Stimulated activated naive B cell treated with anti-CD40 and anti-IgM and Interleukin-4, amounts not matched to agents 10 μg/mL and 1 μg/mL and 100 μg/mL, for 72 hours (primary cell): ENCODE measurements at regions not wholly inside any gene's neighbourhood (a gene's known extent, or its start where the extent isn't known, plus 50 kb on each side); places are given as distances from the start of the nearest gene placed in this dataset.

Experiments used
- ATAC-seq, 2 donors: fragments of 150-1000 bp; cut with Tn5 transposase; replicated peaks; 2 replicates each; pipeline ENCODE4 v1.10.0; 2021; ENCODE audit warnings: moderate library complexity in 1 of 2
- DNase-seq: peaks from one replicate; pipeline ENCODE4 v3.0.0; 2021
- H3K27ac Mint-ChIP-seq: one replicate; pipeline ENCODE4 v1.8.0; 2022; ENCODE audit warnings: mild to moderate bottlenecking, mixed read lengths
- H3K27me3 Mint-ChIP-seq, 2 donors: one replicate each; pipeline ENCODE4 v1.8.0; 2022; ENCODE audit warnings: mixed read lengths in 2 of 2
- H3K36me3 Mint-ChIP-seq, 2 donors: one replicate each; pipeline ENCODE4 v1.8.0; 2022; ENCODE audit warnings: mixed read lengths in 2 of 2, mild to moderate bottlenecking in 1 of 2
- H3K4me1 Mint-ChIP-seq, 2 donors: one replicate each; pipeline ENCODE4 v1.8.0; 2022; ENCODE audit warnings: mixed read lengths in 2 of 2, mild to moderate bottlenecking in 1 of 2
- H3K4me3 Mint-ChIP-seq, 2 donors: one replicate each; pipeline ENCODE4 v1.8.0; 2022; ENCODE audit warnings: mild to moderate bottlenecking in 2 of 2, mixed read lengths in 2 of 2, moderate library complexity in 1 of 2
- H3K9me3 Mint-ChIP-seq, 2 donors: one replicate each; pipeline ENCODE4 v1.8.0; 2022; ENCODE audit warnings: mixed read lengths in 2 of 2, mild to moderate bottlenecking in 1 of 2

DNA sequence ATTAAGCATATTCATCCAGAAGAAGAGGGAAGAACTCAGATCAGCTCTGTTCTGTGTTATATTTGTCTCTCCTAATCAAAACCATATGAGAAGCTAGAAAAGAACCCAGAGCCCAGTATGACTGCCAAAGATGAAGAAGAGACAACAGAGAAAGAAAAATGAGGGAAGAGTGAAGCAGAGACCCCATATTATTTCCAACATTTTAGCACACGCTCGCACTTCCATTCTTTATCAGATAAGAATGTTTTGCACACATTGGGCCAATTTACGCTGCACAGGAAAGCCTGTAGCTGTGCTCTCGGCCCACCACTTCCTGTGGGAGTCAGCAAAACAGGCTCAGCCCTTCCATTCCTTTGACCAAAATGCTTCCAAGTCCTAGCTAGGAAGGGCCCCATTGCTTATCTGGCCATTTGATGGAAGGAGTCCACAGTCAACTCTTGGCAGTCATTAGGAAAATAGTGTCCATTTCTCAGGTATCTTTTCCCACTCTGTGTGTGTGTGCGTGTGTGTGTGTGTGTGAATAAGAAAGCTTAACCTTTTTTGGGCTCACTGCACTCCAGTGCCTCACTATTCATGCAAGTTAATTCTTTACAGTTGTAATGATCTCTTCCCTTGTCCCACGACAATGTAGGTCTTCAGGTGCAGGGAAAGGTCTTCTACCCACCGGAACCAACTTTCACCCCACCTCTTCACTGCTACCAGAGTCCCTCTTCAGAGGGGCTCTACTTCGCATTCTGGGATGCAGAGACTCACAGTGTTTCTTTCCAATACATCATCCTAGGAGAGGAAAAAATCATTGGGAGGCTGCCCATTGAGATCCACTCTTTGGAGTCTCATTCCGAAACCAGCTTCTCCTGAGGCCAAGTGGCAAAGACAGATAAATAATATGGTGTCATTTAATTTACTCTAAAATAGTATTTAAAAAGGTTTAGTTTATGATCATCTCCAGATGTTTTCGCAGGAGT is 237.5 kb downstream of the COG6 start:
- no peaks in the 10 kb centered on the region for H3K9me3 Mint-ChIP-seq
- H3K27ac Mint-ChIP-seq: no peak overlapping the region
- H3K4me1 Mint-ChIP-seq: peaks cover 7% of the 10 kb centered on the region in 2 donors
- H3K36me3 Mint-ChIP-seq: no peaks in the 10 kb centered on the region
- ATAC-seq (no peak), DNase-seq (no peak)
- peaks cover 7 to 14% of the 10 kb centered on the region in 2 donors for H3K27me3 Mint-ChIP-seq
- H3K4me3 Mint-ChIP-seq: no peak overlapping the region

DNA sequence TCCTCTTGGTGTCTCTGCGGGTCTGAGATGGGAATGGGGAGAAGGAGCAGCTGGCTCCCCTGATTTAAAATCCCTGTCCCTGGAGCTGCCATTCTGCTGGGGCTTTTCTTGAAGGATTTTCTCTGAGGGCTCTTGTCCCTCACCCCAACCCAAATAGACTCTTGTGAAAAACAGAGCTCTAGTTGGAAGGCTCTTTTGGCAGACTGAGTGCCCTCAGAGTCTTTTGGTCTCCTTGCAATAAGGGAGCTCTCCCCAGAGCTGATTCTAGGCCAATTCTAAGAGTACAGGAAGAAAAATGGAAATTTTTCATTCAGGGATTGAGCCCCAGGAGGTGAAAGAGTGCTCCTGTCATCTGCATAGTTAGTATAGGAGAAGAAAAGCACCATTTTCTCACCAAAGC is 238.3 kb downstream of the COG6 start:
- ATAC-seq (no peak), DNase-seq (no peak)
- Mint-ChIP-seq H3K9me3 (no peaks in the 10 kb centered on the region), H3K36me3 (no peaks in the 10 kb centered on the region), H3K4me3 (no peak overlapping the region), H3K27me3 (peaks cover 0 to 14% of the 10 kb centered on the region in 2 donors), H3K27ac (no peak overlapping the region), H3K4me1 (peaks cover 7% of the 10 kb centered on the region in 2 donors)

DNA sequence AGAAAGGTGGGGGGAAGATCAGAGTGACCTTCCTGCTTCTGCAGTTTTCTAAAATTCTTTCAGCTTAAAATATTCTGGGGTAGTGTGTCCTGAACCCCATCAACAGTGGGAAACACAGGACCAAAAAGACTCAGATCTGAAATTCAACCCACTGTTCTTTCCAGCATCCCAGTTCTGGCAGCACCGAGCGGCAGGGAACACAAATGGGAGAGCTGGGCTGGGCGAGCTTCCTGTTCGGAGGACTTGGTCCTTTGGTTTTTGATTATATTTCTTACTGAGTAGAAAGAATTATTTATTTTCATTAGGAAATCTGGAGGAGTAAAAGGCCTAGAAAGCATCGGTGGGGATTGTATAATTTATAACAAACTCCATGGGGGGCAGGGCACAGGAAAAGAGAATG is 239.1 kb downstream of the COG6 start:
- no peak overlapping the region for H3K4me3 Mint-ChIP-seq
- H3K4me1 Mint-ChIP-seq: peaks cover 7% of the 10 kb centered on the region in 2 donors
- DNase-seq (no peak), ATAC-seq (no peak)
- H3K27me3 Mint-ChIP-seq: peaks cover 0 to 14% of the 10 kb centered on the region in 2 donors
- no peaks in the 10 kb centered on the region for H3K36me3 Mint-ChIP-seq
- H3K27ac Mint-ChIP-seq: no peak overlapping the region
- H3K9me3 Mint-ChIP-seq: no peaks in the 10 kb centered on the region

DNA sequence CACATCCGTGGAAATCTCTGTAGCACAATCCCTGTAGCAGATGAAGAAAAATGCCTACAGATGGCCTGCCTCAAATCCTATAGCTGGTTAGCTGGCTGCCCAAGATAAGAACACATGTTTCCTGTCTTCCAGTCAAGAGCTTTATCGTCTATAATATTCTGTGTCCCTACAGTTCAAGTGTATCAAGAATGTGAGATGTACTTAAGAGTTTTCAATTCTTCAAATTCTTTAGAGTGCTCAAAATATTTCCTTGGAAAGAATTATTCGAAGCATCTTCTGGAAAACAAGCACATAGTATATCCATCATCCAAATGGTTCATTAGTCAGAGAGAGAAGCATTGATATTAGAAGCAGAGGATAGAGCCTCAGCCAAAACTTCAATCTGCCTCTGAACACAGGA is 239.8 kb downstream of the COG6 start:
- Mint-ChIP-seq H3K27me3 (peaks cover 0 to 14% of the 10 kb centered on the region in 2 donors), H3K36me3 (no peaks in the 10 kb centered on the region), H3K27ac (no peak overlapping the region), H3K4me1 (peaks cover 7% of the 10 kb centered on the region in 2 donors), H3K4me3 (no peak overlapping the region), H3K9me3 (no peaks in the 10 kb centered on the region)
- no peak for ATAC-seq
- no peak for DNase-seq

DNA sequence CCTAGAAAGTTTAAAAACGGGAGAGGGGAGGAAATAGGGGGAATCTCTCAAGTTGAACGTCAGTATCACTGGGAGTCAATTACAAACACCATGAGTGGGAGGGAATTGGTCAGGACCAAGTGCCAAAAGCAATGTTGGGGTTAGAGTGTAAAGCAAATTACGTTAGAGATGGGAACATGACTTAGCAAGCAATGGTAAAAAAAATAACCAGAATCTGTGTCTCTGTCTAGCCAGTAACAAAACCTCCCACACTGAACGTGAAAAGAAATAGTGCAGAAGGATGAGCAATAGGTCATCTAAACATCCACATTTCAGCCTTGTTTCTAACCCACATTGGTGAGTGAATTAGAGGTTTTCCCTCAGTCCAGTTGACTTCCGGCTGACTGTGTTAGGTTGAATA is 242.2 kb downstream of the COG6 start:
- Mint-ChIP-seq H3K27me3 (peaks cover 0 to 12% of the 10 kb centered on the region in 2 donors), H3K27ac (no peak overlapping the region), H3K4me1 (peaks cover 5% of the 10 kb centered on the region in 2 donors), H3K4me3 (no peak overlapping the region), H3K9me3 (no peaks in the 10 kb centered on the region), H3K36me3 (no peaks in the 10 kb centered on the region)
- ATAC-seq (no peak), DNase-seq (no peak)

DNA sequence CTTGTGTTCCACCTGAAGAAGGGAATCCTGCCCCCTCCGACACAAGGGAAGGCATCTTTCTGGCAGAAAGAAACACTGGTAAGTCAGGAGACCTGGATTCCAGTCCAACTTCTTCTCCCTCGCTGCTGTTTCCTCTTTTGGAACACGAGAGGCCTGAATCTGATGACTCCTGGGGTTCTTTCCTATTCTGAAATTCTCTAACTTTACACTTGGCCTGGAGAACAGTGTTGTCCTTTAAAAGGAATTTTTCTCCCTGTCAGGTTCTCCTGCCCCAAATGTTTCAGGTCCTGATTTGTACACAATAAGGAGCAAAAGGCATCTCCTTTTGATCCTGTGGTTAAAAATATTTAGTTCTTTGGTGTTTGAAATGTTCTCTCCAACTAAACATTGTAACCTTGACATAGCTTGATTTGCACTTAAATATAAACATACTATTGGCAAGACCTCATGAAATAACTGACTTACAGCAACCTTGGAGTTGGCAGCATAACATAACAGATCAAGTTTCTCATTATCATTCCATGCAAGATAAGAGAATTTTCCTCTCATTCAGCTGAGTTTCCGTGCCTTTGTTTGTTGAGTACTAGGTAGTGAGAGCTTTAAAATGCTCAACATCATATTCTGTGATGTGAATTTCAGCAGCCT is 244.8 kb downstream of the COG6 start:
- H3K4me1 Mint-ChIP-seq: no peaks in the 10 kb centered on the region
- H3K9me3 Mint-ChIP-seq: peaks cover 0 to under 1% of the 10 kb centered on the region in 2 donors
- no peak for DNase-seq
- H3K36me3 Mint-ChIP-seq: no peaks in the 10 kb centered on the region
- no peak overlapping the region for H3K4me3 Mint-ChIP-seq
- no peak for ATAC-seq
- no peaks in the 10 kb centered on the region for H3K27me3 Mint-ChIP-seq
- no peak overlapping the region for H3K27ac Mint-ChIP-seq

DNA sequence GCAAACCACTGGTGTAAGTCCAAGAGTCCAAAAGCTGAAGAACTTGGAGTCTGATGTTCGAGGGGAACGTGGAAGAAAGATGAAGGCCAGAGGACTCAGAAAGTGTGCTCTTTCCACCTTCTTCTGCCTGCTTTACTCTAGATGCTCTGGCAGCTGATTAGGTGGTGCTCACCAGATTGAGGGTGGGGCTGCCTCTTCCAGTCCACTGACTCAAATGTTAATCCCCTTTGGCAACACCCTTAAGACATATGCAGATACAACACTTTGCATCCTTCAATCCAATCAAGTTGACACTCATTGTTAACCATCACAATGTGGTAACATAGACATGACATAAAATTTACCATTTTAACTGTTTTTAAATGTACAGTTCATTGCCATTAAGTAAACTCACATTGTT is 249.5 kb downstream of the COG6 start:
- no peaks in the 10 kb centered on the region for H3K36me3 Mint-ChIP-seq
- ATAC-seq: no peak
- H3K4me3 Mint-ChIP-seq: no peak overlapping the region
- no peak for DNase-seq
- no peak overlapping the region for H3K27ac Mint-ChIP-seq
- no peaks in the 10 kb centered on the region for H3K27me3 Mint-ChIP-seq
- H3K9me3 Mint-ChIP-seq: peaks cover 0 to 5% of the 10 kb centered on the region in 2 donors
- peaks cover 2% of the 10 kb centered on the region in 2 donors for H3K4me1 Mint-ChIP-seq

DNA sequence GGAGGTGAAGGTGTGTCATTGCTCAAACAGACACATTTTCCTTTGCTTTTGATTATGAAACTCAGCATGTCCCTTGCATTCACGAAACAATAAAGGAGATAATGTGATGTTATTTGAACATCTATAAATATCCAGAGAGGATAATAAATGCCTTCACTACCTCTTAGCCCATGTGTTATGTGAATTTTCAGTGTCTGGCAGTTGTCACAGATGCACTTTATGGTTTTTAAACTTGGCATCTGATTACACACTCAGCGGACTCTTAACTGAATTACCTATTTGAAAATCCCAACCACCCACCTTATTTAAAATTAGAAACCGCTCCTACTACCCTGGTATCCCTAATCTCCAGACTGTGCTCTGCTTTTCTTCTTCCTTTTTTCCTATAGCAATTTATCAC is 254.2 kb downstream of the COG6 start:
- DNase-seq (no peak), ATAC-seq (no peak)
- Mint-ChIP-seq H3K4me1 (peaks cover 12% of the 10 kb centered on the region in 2 donors), H3K4me3 (no peak overlapping the region), H3K9me3 (peaks cover 0 to 5% of the 10 kb centered on the region in 2 donors), H3K36me3 (no peaks in the 10 kb centered on the region), H3K27ac (no peak overlapping the region), H3K27me3 (peaks cover 5 to 9% of the 10 kb centered on the region in 2 donors)

DNA sequence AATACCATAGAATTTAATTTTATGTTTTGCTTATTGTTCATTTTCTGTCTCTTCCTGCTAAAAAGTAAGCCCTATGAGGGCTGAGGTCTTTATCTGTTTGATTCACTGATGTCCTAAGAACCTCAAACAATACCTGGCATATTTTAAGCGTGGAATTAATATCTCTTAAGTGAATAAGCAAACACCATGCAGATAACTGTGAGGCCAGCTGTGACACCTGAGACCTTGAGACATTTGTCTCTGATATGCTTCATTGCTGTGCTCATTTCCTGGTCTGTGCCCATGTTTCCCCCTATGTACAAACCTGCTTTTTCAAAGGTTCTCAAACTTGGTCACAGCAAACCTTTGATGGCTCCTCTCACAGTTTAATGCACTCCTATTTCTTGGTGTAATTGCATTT is 254.6 kb downstream of the COG6 start:
- Mint-ChIP-seq H3K4me1 (peaks cover 12% of the 10 kb centered on the region in 2 donors), H3K9me3 (peaks cover 0 to 5% of the 10 kb centered on the region in 2 donors), H3K36me3 (no peaks in the 10 kb centered on the region), H3K27ac (no peak overlapping the region), H3K27me3 (peaks cover 5 to 9% of the 10 kb centered on the region in 2 donors), H3K4me3 (no peak overlapping the region)
- DNase-seq (no peak), ATAC-seq (peak; percentile 58 to 68)

DNA sequence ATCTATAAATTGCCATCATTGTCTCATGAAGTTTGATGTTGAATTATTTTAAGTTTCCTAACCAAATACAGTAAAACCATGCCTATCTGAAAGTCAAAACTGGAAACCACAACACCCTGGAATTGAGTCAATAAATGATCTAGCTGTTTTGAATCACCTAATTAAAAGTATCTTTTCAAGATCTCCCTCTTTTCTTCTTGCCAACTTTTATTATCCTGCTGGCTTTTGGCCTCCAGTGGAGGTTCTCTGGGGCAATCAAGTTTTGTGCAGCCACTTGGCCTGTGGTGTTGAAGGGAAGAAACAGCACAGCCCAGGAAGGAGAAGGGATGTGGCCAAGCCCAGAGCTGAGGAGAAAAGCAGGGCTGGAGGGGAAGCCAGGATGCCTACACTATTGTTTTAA is 255.4 kb downstream of the COG6 start:
- ATAC-seq: peak in 1 of 2 donors; percentile 63
- H3K36me3 Mint-ChIP-seq: no peaks in the 10 kb centered on the region
- no peak overlapping the region for H3K27ac Mint-ChIP-seq
- peaks cover 0 to under 1% of the 10 kb centered on the region in 2 donors for H3K9me3 Mint-ChIP-seq
- H3K27me3 Mint-ChIP-seq: peaks cover 5 to 9% of the 10 kb centered on the region in 2 donors
- peaks cover 12% of the 10 kb centered on the region in 2 donors for H3K4me1 Mint-ChIP-seq
- DNase-seq: no peak
- H3K4me3 Mint-ChIP-seq: no peak overlapping the region

DNA sequence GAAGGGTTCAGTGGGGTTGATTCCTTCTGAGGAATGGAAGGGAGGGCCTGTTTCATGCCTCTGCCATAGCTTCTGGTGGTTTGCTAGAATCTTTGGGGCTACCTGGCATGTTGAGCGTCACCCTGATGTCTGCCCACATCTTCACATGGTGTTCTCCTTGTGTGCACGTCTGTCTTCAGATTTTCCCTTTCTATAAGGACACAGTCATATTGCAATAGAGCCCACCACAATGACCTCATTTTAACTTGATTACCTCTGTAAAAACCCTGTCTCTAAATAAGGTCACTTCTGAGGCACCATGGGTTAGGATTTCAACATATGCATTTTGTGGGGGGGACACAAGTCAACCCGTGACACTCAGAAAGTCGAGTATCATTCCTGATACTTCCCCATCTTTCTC is 257.9 kb downstream of the COG6 start:
- H3K9me3 Mint-ChIP-seq: no peaks in the 10 kb centered on the region
- H3K27ac Mint-ChIP-seq: no peak overlapping the region
- no peak overlapping the region for H3K4me3 Mint-ChIP-seq
- peaks cover 10 to 12% of the 10 kb centered on the region in 2 donors for H3K4me1 Mint-ChIP-seq
- no peaks in the 10 kb centered on the region for H3K36me3 Mint-ChIP-seq
- no peak for DNase-seq
- peak in 1 of 2 donors; percentile 59 for ATAC-seq
- H3K27me3 Mint-ChIP-seq: peaks cover 9 to 11% of the 10 kb centered on the region in 2 donors

DNA sequence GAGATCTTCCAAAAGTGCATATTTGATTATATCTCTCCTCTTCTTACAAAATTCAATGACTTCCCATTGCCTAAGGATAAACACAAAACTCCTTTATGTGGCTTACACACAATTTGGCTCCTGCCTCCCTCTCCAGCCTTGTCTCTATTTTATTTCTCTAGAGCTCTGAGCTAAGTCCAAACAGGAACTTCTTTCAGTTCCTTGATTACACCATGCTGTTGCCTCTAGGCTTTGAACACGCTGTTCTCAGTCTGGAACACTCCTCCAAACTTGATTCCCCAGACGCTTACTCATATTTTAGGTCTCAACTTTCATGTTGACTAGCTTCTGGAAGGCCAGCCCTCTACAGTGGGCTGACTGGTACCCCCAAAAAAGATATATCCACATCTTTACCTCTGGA is 258.5 kb downstream of the COG6 start:
- no peak for DNase-seq
- Mint-ChIP-seq H3K4me3 (no peak overlapping the region), H3K27me3 (peaks cover 9 to 11% of the 10 kb centered on the region in 2 donors), H3K9me3 (no peaks in the 10 kb centered on the region), H3K27ac (no peak overlapping the region), H3K4me1 (peaks cover 10 to 12% of the 10 kb centered on the region in 2 donors), H3K36me3 (no peaks in the 10 kb centered on the region)
- ATAC-seq: peak; percentile 33 to 62

DNA sequence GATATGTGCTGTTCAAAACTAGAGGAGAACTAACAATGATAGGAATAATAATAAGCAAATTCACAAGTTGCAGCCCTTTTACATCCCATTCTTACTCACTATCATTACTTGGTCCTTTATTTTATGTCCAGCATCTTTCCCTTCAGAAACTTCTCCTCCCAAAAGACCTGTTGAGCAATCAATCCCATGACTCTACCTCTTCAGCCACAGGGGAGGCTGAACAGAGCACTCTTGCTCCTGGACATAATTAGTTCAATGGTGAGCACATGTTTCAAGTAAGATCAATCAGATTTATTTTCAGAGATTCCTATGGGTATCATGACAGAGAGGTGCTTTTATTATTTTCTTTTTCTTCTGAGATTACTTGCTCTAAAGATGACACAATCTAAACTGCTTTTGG is 260.0 kb downstream of the COG6 start:
- H3K9me3 Mint-ChIP-seq: no peaks in the 10 kb centered on the region
- H3K36me3 Mint-ChIP-seq: no peaks in the 10 kb centered on the region
- no peak for ATAC-seq
- H3K27me3 Mint-ChIP-seq: peaks cover 9 to 11% of the 10 kb centered on the region in 2 donors
- no peak for DNase-seq
- H3K4me1 Mint-ChIP-seq: peaks cover 6 to 7% of the 10 kb centered on the region in 2 donors
- H3K4me3 Mint-ChIP-seq: no peak overlapping the region
- no peak overlapping the region for H3K27ac Mint-ChIP-seq

DNA sequence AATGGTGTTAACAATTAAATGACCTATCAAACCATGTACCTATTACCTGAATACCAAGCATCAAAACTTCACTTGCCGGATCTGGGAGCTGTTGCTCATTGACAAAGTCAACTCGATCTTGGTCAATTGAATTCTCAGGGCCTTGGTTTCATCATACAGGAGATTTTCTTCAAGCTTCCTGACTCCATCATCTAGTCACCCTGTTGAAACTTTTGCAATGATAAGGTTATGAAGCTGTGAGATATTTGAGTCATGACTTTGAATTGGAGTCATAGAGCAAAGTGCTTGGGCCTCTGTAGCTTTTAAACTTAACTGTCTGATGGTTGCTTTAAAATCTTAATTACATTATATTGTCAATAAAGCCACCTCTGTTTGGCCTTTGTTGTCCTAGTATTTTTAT is 260.9 kb downstream of the COG6 start:
- Mint-ChIP-seq H3K27me3 (peaks cover 14 to 18% of the 10 kb centered on the region in 2 donors), H3K36me3 (no peaks in the 10 kb centered on the region), H3K4me1 (peaks cover 0 to 2% of the 10 kb centered on the region in 2 donors), H3K27ac (no peak overlapping the region), H3K9me3 (no peaks in the 10 kb centered on the region), H3K4me3 (no peak overlapping the region)
- no peak for DNase-seq
- no peak for ATAC-seq
